NB4 (cell line): ENCODE measurements at regions not wholly inside any gene's neighbourhood (a gene's known extent, or its start where the extent isn't known, plus 50 kb on each side); places are given as distances from the start of the nearest gene placed in this dataset.

Experiments used
- DNase-seq: peaks from one replicate; pipeline ENCODE4 v3.0.0; 2010; ENCODE audit warnings: low read depth
- H3K4me3 ChIP-seq: one replicate; pipeline ENCODE4 v1.5.1; 2011; ENCODE audit warnings: mild to moderate bottlenecking, low read depth, low read length, moderate library complexity
- CTCF ChIP-seq: IDR thresholded peaks from one replicate; pipeline ENCODE4 v1.5.1; 2012; ENCODE audit warnings: low read depth, low read length
- MYC ChIP-seq: IDR thresholded peaks from 2 replicates; pipeline ENCODE4 v1.6.1; 2011; ENCODE audit warnings: low read depth, low read length
- POLR2A ChIP-seq: IDR thresholded peaks from 2 replicates; pipeline ENCODE4 v1.6.1; 2011; ENCODE audit warnings: mild to moderate bottlenecking; ENCODE audit not compliant: insufficient read length; ENCODE audit errors: extremely low read depth
- TF ChIP-seq, protein P1 (sequence below): IDR thresholded peaks from 2 replicates; pipeline ENCODE4 v1.6.1; 2011; ENCODE audit warnings: low read depth, low read length

DNA sequence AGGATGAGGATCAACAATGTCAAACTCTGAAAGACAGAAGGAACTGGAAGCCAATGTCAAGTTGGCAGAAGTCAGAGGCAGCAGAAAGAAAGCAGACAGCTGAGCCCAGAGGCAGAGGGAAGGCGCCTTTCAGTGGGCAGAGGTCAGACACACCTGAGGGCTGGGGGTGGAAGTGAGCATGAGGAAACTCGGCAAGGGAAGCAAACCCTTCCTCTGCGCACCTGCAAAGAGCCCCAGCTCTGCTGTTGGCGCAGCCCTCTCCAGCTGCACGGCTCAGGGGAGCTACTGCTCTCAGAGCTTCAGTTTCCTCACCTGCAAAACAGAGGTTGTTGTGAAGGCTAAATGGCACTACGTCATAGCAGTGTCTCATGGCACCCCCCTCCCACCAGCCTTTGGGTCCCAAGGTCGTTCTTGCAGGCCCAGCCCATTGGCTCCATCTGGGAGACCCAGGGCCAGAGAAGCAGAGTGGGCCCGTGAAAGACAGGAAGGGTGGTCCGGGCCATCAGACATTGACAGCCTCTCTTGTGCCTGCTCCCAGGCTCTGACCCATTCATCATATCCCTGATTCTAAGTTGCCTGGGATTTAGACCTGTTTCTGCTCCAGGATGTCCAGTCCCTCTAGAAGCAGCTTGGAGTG, 53.3 kb upstream of the SLC6A11 start:
- TF ChIP-seq CTCF (no peak), MYC (no peak), POLR2A (no peak)
- TF ChIP-seq, protein P1, sequence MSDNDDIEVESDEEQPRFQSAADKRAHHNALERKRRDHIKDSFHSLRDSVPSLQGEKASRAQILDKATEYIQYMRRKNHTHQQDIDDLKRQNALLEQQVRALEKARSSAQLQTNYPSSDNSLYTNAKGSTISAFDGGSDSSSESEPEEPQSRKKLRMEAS, result no peak
- H3K4me3 ChIP-seq, result no peak overlapping the region
- no peak for DNase-seq

DNA sequence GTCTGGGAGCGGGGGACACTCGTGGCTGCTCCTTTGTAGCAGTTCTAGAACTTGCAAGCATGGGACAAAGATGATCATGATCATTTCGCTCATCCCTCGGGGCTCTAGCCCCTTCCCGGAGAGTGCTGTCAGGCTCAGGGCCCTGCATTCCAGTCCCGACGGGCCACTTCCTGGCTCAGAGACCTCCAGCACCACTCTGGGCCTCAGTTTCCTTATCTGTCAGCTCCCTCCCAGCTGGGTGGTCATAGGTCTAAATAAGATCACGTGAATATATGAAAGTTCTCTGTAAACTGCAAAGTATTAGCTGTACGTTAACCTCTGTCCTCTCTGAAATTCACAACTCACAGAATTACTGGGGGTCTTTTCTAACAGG, 52.8 kb upstream of the SLC6A11 start:
- TF ChIP-seq POLR2A (no peak), MYC (no peak), CTCF (no peak)
- TF ChIP-seq, protein P1, result no peak
- no peak for DNase-seq
- H3K4me3 ChIP-seq, result no peak overlapping the region

DNA sequence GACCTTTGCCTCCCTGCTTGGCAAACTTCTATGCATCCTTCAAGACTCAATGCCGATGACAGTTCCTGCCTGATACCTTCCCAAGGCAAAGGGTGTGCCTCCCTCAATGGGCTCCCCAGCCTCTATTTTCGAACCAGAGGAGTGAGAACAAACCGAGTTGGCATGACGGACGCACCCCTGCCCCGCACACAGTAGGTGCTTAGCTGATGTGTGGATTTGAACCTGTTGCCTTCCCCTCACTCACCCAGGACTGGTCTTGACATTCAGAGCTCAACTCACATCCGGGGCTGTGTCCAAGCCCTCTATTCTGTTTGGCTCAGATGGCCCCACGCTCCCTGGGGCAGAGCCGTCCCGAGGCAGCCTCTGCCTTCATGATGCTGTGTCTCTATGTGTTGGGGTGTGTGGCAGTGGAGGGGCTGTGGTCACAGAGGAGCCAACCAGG, 52.2 kb upstream of the SLC6A11 start:
- no peak overlapping the region for H3K4me3 ChIP-seq
- DNase-seq, result no peak
- no peak for TF ChIP-seq MYC
- TF ChIP-seq CTCF, result no peak
- no peak for TF ChIP-seq POLR2A
- TF ChIP-seq, protein P1, result no peak

- TF ChIP-seq POLR2A, result no peak
- TF ChIP-seq CTCF, result no peak
- TF ChIP-seq MYC, result no peak
- TF ChIP-seq, protein P1, result no peak
- no peak overlapping the region for H3K4me3 ChIP-seq
- DNase-seq, result no peak
Measured at GRCh38 chr3:10764259-10765051, 51.6 kb upstream of the SLC6A11 start.

- H3K4me3 ChIP-seq, result no peak overlapping the region
- DNase-seq, result no peak
- TF ChIP-seq CTCF (no peak), MYC (no peak), POLR2A (no peak)
- TF ChIP-seq, protein P1, result no peak
Measured at GRCh38 chr3:10766049-10766705, 49.9 kb upstream of the SLC6A11 start.
